ENCODE measurements at regions not wholly inside any gene's neighbourhood (a gene's known extent, or its start where the extent isn't known, plus 50 kb on each side); places are given as distances from the start of the nearest gene placed in this dataset.
A peak's percentile ranks its signal among the peaks of the same experiment; 100 is the strongest.

GRCh38 chr16:54750249-54750648, 180.4 kb upstream of the IRX5 start:
- no peak overlapping the region for H3K4me3 Mint-ChIP-seq (ENCODE audit: unreplicated experiment)
- no peak for DNase-seq (ENCODE audit: unreplicated experiment)
- H3K4me1 Mint-ChIP-seq (ENCODE audit: insufficient read depth, unreplicated experiment) = peaks cover 7% of the 10 kb centered on the region
- intact Hi-C loops (cut with micrococcal nuclease) = no loop called here
- peaks cover 9% of the 10 kb centered on the region for H3K27me3 Mint-ChIP-seq (ENCODE audit: insufficient read depth, unreplicated experiment)
- CTCF ChIA-PET = no interaction called here
- H3K36me3 Mint-ChIP-seq (ENCODE audit: insufficient read depth, unreplicated experiment) = no peaks in the 10 kb centered on the region
- POLR2A ChIA-PET = no interaction called here
- H3K27ac Mint-ChIP-seq (ENCODE audit: low read depth, unreplicated experiment) = no peak overlapping the region
- no peaks in the 10 kb centered on the region for H3K9me3 Mint-ChIP-seq (ENCODE audit: unreplicated experiment)
- BruUV-seq (replicated peaks) = no TSS peak
- TF ChIP-seq, protein P1, sequence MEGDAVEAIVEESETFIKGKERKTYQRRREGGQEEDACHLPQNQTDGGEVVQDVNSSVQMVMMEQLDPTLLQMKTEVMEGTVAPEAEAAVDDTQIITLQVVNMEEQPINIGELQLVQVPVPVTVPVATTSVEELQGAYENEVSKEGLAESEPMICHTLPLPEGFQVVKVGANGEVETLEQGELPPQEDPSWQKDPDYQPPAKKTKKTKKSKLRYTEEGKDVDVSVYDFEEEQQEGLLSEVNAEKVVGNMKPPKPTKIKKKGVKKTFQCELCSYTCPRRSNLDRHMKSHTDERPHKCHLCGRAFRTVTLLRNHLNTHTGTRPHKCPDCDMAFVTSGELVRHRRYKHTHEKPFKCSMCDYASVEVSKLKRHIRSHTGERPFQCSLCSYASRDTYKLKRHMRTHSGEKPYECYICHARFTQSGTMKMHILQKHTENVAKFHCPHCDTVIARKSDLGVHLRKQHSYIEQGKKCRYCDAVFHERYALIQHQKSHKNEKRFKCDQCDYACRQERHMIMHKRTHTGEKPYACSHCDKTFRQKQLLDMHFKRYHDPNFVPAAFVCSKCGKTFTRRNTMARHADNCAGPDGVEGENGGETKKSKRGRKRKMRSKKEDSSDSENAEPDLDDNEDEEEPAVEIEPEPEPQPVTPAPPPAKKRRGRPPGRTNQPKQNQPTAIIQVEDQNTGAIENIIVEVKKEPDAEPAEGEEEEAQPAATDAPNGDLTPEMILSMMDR (IDR thresholded peaks at IDR 0.05; ENCODE audit: unreplicated experiment) = no peak

DNA sequence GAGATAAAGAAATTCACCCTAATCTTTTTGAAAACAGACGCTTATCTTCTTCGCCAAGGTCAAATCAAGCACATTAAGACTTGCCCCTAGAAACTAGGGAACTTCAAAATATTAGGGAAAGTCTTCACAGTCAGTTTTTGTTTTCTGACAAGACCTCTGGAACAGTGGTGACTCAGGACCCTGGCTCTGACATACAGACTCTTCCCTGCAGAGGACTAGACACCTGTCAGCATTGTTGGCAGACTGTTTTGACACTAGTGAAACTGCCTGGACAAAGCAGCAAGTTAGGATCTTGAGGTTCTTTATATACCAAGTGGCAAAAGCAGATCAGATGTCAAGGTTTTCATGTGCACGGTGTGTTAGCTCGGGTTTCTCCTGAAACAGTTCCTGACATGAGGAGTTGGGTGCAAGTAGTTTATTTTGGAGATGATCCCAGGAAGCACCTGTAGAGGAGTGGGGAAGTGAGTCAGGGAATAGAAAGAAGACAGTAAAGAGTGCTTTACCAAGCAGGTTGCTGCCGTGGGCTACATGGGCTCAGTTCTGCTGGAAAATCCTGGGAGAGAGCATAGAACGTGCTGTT, 182.0 kb upstream of the IRX5 start:
- H3K27ac Mint-ChIP-seq (ENCODE audit: low read depth, unreplicated experiment) = no peak overlapping the region
- peak; percentile 77 for DNase-seq (ENCODE audit: unreplicated experiment)
- intact Hi-C loops (cut with micrococcal nuclease) = no loop called here
- no peak overlapping the region for H3K4me3 Mint-ChIP-seq (ENCODE audit: unreplicated experiment)
- TF ChIP-seq, protein P1 (IDR thresholded peaks at IDR 0.05; ENCODE audit: unreplicated experiment) = no peak
- no peaks in the 10 kb centered on the region for H3K36me3 Mint-ChIP-seq (ENCODE audit: insufficient read depth, unreplicated experiment)
- H3K9me3 Mint-ChIP-seq (ENCODE audit: unreplicated experiment) = no peaks in the 10 kb centered on the region
- peaks cover 7% of the 10 kb centered on the region for H3K4me1 Mint-ChIP-seq (ENCODE audit: insufficient read depth, unreplicated experiment)
- H3K27me3 Mint-ChIP-seq (ENCODE audit: insufficient read depth, unreplicated experiment) = no peaks in the 10 kb centered on the region
- ChIA-PET CTCF (interaction anchor here (0.7 kb wide), 1 partner anchor 80 kb away, joined by 3 read pairs; no protein-coding TSS in a partner anchor), POLR2A (interaction anchor here (0.7 to 1.2 kb wide), 2 partner anchors 21 to 99 kb away, joined by 3 read pairs; no protein-coding TSS in a partner anchor)
- BruUV-seq (replicated peaks) = no TSS peak

- Mint-ChIP-seq H3K9me3 (ENCODE audit: unreplicated experiment) (no peaks in the 10 kb centered on the region), H3K27me3 (ENCODE audit: insufficient read depth, unreplicated experiment) (no peaks in the 10 kb centered on the region), H3K4me1 (ENCODE audit: insufficient read depth, unreplicated experiment) (peaks cover 7% of the 10 kb centered on the region), H3K27ac (ENCODE audit: low read depth, unreplicated experiment) (no peak overlapping the region), H3K4me3 (ENCODE audit: unreplicated experiment) (no peak overlapping the region), H3K36me3 (ENCODE audit: insufficient read depth, unreplicated experiment) (no peaks in the 10 kb centered on the region)
- intact Hi-C loops (cut with micrococcal nuclease) = no loop called here
- TF ChIP-seq, protein P1 (IDR thresholded peaks at IDR 0.05; ENCODE audit: unreplicated experiment) = no peak
- no TSS peak for BruUV-seq (replicated peaks)
- ChIA-PET POLR2A (no interaction called here), CTCF (interaction anchor here (0.7 to 1.0 kb wide), 2 partner anchors 12 to 14 kb away, joined by 4 to 5 read pairs; no protein-coding TSS in a partner anchor)
- no peak for DNase-seq (ENCODE audit: unreplicated experiment)
Measured at GRCh38 chr16:54746596-54746995, 184.1 kb upstream of the IRX5 start.

DNA sequence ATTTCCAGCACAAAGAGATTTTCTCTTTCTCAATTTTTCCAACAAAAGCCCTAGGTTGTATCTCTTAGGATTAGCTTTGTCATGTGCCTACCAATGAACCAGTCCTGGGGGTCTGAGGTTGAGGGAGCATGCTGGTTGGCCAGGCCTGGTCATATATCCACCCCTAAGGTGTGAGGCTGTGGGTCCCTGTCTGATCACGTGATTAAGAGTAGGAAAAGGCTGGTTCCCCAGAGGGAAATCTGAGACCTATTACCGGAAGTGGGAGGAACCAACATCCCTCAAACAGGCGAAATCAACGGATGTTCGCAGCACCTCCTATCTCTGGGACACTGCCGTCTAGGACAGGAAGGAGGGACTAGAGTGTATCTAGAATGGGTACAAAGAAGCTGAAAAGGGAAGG, 185.7 kb upstream of the IRX5 start:
- DNase-seq (ENCODE audit: unreplicated experiment) = no peak
- H3K4me1 Mint-ChIP-seq (ENCODE audit: insufficient read depth, unreplicated experiment) = peaks cover 7% of the 10 kb centered on the region
- no peak overlapping the region for H3K27ac Mint-ChIP-seq (ENCODE audit: low read depth, unreplicated experiment)
- CTCF ChIA-PET = no interaction called here
- BruUV-seq (replicated peaks) = no TSS peak
- H3K9me3 Mint-ChIP-seq (ENCODE audit: unreplicated experiment) = no peaks in the 10 kb centered on the region
- TF ChIP-seq, protein P1 (IDR thresholded peaks at IDR 0.05; ENCODE audit: unreplicated experiment) = no peak
- intact Hi-C loops (cut with micrococcal nuclease) = no loop called here
- no peaks in the 10 kb centered on the region for H3K36me3 Mint-ChIP-seq (ENCODE audit: insufficient read depth, unreplicated experiment)
- POLR2A ChIA-PET = no interaction called here
- H3K27me3 Mint-ChIP-seq (ENCODE audit: insufficient read depth, unreplicated experiment) = no peaks in the 10 kb centered on the region
- no peak overlapping the region for H3K4me3 Mint-ChIP-seq (ENCODE audit: unreplicated experiment)
